T-helper 9 cell (primary cell): ENCODE measurements at regions not wholly inside any gene's neighbourhood (a gene's known extent, or its start where the extent isn't known, plus 50 kb on each side); places are given as distances from the start of the nearest gene placed in this dataset.
"Not testable (repeated sequence)": the region's sequence is repeated elsewhere in the genome, so short reads cannot be mapped to it uniquely, and the experiment has no call there.

Experiments used
- DNase-seq: peaks from one replicate; pipeline ENCODE4 v3.0.0-alpha.2; 2020

- DNase-seq: no peak
These were observed 268.7 kb downstream of the SPRY2 start for GRCh38 chr13:80072231-80072630.

GRCh38 chr13:80070024-80070703, 270.8 kb downstream of the SPRY2 start:
- DNase-seq: no peak

- no peak for DNase-seq
These were observed 271.6 kb downstream of the SPRY2 start for GRCh38 chr13:80069374-80069773.

DNA sequence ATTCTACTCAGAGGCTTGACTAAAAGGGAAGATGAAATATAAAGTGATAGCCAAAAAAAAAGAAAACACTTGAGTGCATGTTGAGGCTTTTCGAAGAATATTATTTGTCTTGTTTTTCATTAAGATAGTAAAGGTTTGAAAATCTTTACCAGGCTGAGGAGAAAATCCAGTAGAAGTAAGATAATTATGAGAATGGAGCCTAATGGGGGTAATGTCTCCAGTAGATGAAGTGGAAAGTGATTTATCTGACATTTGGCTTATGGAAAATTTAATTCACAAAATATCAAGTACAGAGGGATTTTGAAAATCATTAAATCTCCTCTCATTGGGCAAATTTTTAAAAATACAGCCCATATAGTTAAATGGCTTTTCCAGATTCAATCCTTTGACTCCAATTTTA, 274.9 kb downstream of the SPRY2 start:
- DNase-seq: no peak

DNA sequence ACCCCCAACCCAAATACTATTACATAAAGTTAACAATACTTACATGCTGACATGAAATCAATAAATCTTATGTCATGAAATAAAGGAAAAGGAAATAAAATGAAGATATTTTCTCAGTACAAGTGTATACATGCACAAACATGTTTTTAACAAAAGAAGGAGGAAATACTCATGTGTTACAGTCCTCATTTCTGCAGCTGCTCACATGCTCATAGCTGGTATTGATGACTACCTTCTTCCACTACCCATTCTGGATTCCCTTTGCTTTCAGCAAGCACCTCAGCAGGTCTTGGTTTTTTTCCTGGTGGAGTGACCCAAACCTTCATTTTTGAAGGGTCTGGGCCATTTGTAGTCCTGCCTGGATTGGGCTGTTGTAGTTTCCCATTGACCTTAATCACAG, 278.5 kb downstream of the SPRY2 start:
- DNase-seq: not testable (repeated sequence)

DNA sequence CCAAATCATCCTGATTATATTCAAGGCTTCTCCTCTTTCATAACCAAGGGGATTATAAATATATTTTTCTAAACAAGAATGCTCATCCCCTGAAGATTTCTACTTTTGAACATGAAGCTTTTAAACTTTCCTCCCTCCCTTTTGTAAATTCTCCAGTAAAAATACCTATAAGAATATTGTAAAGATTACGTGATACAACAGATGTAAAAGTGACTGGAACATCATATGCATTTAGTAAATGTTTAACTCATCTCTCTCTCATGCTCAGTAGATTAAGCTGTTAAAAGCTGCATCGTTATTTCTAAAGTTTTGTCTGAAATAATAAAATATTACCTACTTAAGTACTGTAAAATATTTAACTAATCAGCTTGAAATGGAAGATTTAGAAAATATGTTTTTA, 281.1 kb downstream of the SPRY2 start:
- no peak for DNase-seq

DNA sequence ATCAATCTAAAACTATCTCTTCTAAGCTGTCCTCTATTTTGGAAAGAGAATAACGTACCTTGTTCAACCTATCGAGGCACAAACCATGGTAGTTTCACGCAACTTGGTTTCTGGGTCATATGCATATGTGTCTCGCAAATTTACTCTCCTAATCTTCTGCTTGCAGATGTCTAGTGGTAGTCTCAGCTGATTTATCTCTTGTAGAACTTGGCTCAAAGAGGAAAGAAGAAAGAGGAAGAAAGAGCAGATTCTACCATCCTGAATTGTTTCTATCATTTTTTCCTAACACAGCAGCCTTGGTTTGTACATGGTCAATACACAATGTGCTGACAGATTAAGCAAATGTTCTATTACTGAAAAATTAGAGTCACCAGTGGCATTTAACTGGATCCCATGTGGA, 282.3 kb downstream of the SPRY2 start:
- no peak for DNase-seq

DNA sequence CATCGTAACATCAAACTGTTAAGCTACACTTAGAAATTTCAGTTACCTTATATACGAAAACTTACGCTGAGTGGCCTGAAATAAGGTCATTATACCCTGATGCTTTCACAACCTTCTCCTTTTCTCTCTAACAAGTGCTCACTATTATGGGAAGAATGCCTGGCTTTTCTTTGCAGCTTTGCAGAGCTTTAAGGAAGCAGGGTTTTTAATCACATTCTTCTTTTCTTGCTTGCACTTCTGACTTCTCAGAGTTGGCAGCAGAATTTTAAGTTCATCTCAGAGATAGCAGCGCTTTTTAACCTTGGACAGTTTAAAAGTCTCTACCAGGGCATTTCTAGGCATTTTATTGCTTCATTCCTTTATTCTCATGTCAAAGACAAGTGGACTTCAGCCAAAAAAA, 285.1 kb downstream of the SPRY2 start:
- no peak for DNase-seq

DNA sequence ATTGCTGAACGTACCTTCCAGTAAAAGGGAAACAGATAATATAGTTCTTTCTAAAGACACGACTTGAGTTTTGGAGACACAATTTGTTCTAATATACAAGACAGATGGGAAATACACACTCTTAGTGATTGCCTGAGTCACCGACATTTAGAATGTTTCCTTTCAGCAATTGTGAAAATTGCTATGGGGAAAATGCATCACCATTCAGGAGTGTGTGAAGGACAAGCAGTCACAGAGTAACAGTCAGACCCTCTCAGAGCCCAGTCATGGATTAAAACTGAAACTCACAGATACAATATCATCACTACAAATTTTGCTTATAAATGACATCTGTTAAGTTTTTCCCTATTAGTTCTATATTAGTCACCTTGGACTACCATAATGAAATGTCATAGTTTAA, 286.1 kb downstream of the SPRY2 start:
- DNase-seq: no peak

GRCh38 chr13:80052286-80052685, 288.6 kb downstream of the SPRY2 start:
- DNase-seq: no peak

DNA sequence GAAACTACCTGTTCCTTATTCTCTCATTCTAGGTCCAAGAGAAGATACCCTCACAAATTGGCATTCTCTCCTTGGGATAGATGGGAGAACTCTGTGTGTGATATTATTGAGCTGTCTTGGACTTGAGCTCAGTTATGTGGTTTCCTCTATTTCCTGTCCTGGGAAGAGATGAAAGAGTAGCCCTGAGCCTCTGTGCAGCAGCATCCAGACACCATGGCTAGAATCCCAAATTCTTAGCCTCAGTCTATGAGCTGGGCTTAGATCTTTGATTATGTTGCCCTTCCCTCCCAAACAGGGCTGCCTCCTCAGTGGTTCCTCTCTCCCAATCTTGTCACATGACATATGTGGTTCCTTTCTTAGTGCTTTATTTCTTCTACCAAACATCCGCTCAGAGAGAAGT, 290.7 kb downstream of the SPRY2 start:
- DNase-seq: no peak

- DNase-seq: no peak
These were observed 292.1 kb downstream of the SPRY2 start for GRCh38 chr13:80048802-80049201.

DNA sequence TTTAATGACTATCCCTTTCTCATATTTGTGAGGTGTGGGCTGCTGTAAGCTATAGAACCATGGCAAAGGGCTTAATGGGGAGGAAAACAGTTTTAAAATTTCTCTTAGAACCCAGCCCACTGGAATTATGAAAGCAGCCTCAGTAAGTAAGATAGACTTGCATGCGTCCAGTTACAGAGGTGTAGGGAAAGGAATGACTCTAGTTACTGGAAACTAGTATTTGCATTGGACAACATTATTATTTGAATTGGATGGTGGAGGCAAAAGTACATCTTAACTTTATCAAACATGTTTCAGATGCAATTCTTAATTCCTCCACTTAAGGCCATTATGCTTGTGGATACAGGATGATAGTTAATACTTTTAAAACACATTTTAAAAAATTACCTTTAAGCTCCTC, 292.9 kb downstream of the SPRY2 start:
- no peak for DNase-seq

- no peak for DNase-seq
These were observed 293.5 kb downstream of the SPRY2 start for GRCh38 chr13:80047406-80047805.

- no peak for DNase-seq
These were observed 300.0 kb downstream of the SPRY2 start for GRCh38 chr13:80040981-80041317.

DNA sequence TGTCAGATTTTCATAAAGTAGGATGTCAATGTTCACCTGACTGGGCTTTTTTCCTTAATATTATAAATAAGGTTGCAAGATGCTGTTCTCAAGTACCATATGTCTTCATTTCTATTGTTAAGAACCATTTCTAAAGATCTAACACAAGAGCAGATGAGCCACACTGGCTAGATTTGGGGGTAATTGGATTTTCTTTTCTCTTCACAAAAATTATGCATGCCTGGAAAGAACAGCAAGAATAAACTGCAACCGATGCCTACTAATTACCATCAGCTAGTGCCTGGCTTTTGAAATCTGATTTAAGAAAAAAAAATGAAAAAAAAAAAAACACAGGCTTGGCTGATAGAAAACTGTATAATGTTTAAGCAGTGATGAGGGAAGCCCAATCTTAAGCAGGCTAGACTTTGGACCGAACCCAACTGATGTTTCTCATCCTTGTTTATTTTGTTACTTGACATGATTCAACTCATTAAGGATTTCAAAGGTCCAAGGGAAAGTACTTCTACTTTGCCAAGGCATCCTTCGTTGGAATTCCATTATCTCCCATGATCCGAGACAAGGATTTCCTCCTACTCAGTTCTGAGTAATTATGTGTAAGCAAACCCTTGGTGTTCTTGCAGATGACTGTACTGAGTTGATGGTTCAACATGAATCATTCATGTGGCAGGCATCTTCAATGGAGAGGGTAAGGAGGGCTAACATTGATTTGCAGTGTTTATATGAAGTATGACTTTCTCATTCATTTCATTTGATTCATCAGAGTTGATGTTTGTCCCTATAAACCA, 300.5 kb downstream of the SPRY2 start:
- no peak for DNase-seq

DNA sequence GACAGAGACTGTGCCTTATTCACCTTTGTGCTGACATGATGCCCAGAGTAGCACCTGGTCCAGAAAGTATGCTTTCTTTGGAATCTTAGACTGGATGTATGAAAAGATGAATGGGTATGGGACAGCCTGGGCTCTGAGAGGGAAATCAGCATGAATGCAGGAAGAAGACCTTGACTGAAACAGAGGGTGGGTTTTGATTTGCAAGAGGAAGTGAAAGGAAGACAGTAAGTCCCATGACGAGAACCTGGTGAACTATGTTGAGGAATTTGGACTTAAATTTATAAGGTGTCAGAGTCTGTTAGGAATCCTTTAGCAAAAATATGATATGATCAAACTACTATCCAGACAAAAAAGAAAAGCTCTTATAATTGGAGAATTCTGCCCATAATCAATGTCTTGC, 301.9 kb downstream of the SPRY2 start:
- no peak for DNase-seq

- no peak for DNase-seq
These were observed 302.6 kb downstream of the SPRY2 start for GRCh38 chr13:80038371-80038770.

- DNase-seq: no peak
These were observed 303.4 kb downstream of the SPRY2 start for GRCh38 chr13:80037505-80037888.

DNA sequence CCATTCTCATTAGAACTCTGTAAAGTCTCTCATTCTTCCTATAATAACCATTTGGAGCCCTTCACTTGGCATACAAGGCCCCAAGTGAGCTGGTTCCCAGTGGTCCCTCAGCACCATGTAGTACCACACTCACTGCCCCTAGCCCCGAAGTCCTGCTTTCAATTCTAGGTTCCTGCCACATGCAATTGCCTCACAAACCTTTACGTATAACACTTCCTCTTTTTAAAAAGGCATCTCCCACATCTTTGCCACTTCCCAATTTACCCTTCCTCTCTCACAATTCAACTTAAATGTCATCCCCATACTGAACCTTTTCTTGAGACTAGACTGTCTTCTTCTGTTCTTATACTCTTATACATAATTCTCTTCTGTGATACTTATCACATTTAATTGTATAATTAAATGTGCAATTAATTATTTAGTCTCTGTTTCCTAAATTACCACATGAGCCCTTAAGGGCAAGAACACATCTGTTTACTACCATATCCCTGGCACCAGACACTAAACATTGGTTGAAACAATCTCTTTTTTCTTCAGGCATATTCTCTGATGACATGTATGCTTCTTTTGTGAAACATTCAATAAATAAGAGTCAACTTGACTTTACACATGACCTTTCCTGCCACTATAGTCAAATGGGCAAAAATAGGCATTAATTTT, 304.0 kb downstream of the SPRY2 start:
- no peak for DNase-seq

DNA sequence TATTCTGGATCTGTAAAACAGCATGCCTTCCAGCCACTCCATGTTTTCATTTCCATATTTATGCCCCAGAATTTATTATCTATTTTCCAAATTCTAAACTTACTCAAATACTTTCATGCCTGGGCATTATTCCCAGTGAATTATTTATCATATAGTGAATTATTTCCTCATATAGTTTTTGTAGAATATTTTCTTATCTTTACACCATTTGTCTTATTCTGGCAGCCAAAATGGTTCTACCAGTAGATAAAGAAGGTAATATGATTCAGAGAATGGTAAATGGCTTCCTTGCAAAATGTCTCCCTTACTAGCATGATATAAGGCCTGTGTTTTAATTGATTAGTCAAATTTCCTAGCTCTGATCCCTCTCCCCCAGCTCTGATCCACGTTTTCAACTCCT, 305.8 kb downstream of the SPRY2 start:
- DNase-seq: no peak

DNA sequence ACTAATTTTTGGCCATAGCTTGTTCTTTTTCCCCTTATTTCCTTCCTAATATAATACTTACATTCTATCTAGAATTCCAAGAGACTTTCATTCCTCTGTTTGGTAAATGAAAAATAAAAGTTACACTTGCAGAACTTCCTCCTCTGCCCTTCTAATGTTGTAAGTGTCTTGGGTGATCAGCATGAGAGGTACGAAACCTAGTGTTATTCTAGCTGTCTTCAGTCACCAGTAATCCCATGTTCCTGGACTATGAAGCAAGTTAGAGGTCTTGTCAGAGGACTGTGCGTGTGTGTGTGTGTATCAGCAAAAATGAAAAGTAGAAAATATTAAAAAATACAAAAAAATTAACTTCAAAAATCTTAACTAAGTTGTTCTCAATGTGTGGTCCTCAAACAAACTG, 307.0 kb downstream of the SPRY2 start:
- DNase-seq: no peak

GRCh38 chr13:80033286-80033685, 307.6 kb downstream of the SPRY2 start:
- no peak for DNase-seq

DNA sequence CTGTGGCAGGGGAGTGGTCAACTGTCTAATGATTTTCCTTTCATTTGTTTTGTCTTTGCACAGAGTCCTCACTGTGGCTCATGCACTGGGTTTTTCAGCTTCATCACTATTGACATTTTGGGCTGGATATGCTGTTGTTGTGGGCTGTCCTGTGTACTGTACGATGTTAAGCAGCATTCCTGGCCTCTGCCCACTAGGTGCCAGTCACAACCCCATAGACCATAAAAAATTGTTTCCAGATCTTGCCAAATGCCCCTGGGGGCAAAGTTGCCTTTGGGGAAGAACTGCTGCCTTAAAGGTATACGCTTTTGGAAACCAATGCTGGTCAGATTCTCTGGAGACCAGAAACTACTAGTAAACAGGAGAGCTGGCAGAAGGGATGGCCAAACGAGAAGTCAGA, 310.4 kb downstream of the SPRY2 start:
- no peak for DNase-seq
